Esophagus muscularis mucosa (tissue), 4 donors: ENCODE measurements at regions not wholly inside any gene's neighbourhood (a gene's known extent, or its start where the extent isn't known, plus 50 kb on each side); places are given as distances from the start of the nearest gene placed in this dataset.

Experiments used
- DNase-seq: peaks from one replicate; pipeline ENCODE4 v3.0.0-alpha.2; 2017; ENCODE audit errors: extremely low spot score
- H3K27ac ChIP-seq, 4 donors: fragments of 200-600 bp; sonication (generic); replicated peaks in 1 of 4; 1 replicate in 3 of 4; 2 replicates in 1 of 4; pipeline ENCODE4 v1.5.1; 2016 to 2019; ENCODE audit warnings: mild to moderate bottlenecking in 1 of 4
- H3K27me3 ChIP-seq, 4 donors: fragments of 200-600 bp; sonication (generic); one replicate each; pipeline versions ENCODE4 v1.5.1 to v1.6.0; 2016 to 2019
- H3K36me3 ChIP-seq, 4 donors: fragments of 200-600 bp; sonication (generic); one replicate each; pipeline ENCODE4 v1.5.1; 2016 to 2019
- H3K4me1 ChIP-seq, 4 donors: fragments of 200-600 bp; sonication (generic); one replicate each; pipeline ENCODE4 v1.5.1; 2016 to 2019
- H3K4me3 ChIP-seq, 4 donors: fragments of 200-600 bp; sonication (generic); 1 replicate in 2 of 4; 2 replicates in 2 of 4; pipeline ENCODE4 v1.5.1; 2016 to 2019; ENCODE audit warnings: mild to moderate bottlenecking in 4 of 4, moderate library complexity in 1 of 4
- H3K9me3 ChIP-seq, 4 donors: fragments of 200-600 bp; sonication (generic); 1 replicate in 3 of 4; 2 replicates in 1 of 4; pipeline ENCODE4 v1.5.1; 2016 to 2019
- CTCF ChIP-seq, 3 experiments: fragments of 200-600 bp in 2 of 3; fragments of 450-650 bp in 1 of 3; sonication (generic) in 2 of 3; IDR thresholded peaks; one replicate each; pipeline ENCODE4 v1.5.1; 2017 to 2019; ENCODE audit warnings: antibody characterized with exemption in 3 of 3, mild to moderate bottlenecking in 2 of 3, moderate library complexity in 1 of 3
- EP300 ChIP-seq: sonication (generic); formaldehyde crosslinking; IDR thresholded peaks from one replicate; pipeline ENCODE4 v1.6.1; 2017; ENCODE audit warnings: antibody characterized with exemption
- POLR2A ChIP-seq: fragments of 450-650 bp; IDR thresholded peaks from one replicate; pipeline ENCODE4 v1.6.1; 2017; ENCODE audit warnings: antibody characterized with exemption, moderate library complexity, mild to moderate bottlenecking, low read depth
- POLR2AphosphoS5 ChIP-seq, 2 donors: sonication (generic); formaldehyde crosslinking; IDR thresholded peaks; one replicate each; pipeline ENCODE4 v1.6.1; 2017; ENCODE audit warnings: antibody characterized with exemption in 2 of 2
- WGBS: methylation state at CpG from one replicate; pipeline ENCODE4 v1.1.5; 2018; 5-methylcytosine and 5-hydroxymethylcytosine counted together
- intact Hi-C: fragments of 100-400 bp; cut with DNase I; formaldehyde crosslinking; loops from one replicate; pipeline ENCODE4 v1.15.1; 2023

- intact Hi-C loops, result no loop called here
- TF ChIP-seq POLR2A (no peak), CTCF (IDR thresholded peaks at IDR 0.05) (no peak), EP300 (no peak), POLR2AphosphoS5 (IDR thresholded peaks at IDR 0.05) (no peak)
- H3K36me3 ChIP-seq, result no peaks in the 10 kb centered on the region
- no peaks in the 10 kb centered on the region for H3K9me3 ChIP-seq
- peaks cover 0 to 6% (median 0%) of the 10 kb centered on the region in 4 donors for H3K27me3 ChIP-seq
- no peak for DNase-seq
- H3K4me3 ChIP-seq, result no peak overlapping the region
- 62% methylated on average over 12 of the region's 12 CpGs for WGBS
- H3K4me1 ChIP-seq, result no peaks in the 10 kb centered on the region
- H3K27ac ChIP-seq, result no peak overlapping the region
These were observed 354.2 kb upstream of the FAT1 start for GRCh38 chr4:187077744-187078401.

- 81% methylated on average over 4 of the region's 4 CpGs for WGBS
- TF ChIP-seq CTCF (IDR thresholded peaks at IDR 0.05), result no peak
- TF ChIP-seq POLR2A, result no peak
- no peak for TF ChIP-seq POLR2AphosphoS5 (IDR thresholded peaks at IDR 0.05)
- no peak for TF ChIP-seq EP300
- DNase-seq, result no peak
- no peaks in the 10 kb centered on the region for H3K9me3 ChIP-seq
- intact Hi-C loops, result no loop called here
- H3K27me3 ChIP-seq, result no peaks in the 10 kb centered on the region
- no peaks in the 10 kb centered on the region for H3K4me1 ChIP-seq
- no peak overlapping the region for H3K27ac ChIP-seq
- no peaks in the 10 kb centered on the region for H3K36me3 ChIP-seq
- no peak overlapping the region for H3K4me3 ChIP-seq
These were observed 361.0 kb upstream of the FAT1 start for GRCh38 chr4:187084701-187085100.

- no peak for DNase-seq
- H3K4me3 ChIP-seq, result no peak overlapping the region
- TF ChIP-seq EP300 (no peak), CTCF (IDR thresholded peaks at IDR 0.05) (no peak), POLR2AphosphoS5 (IDR thresholded peaks at IDR 0.05) (no peak), POLR2A (no peak)
- WGBS, result 95% methylated on average over 3 of the region's 3 CpGs
- no peak overlapping the region for H3K27ac ChIP-seq
- no peaks in the 10 kb centered on the region for H3K36me3 ChIP-seq
- intact Hi-C loops, result no loop called here
- H3K27me3 ChIP-seq, result no peaks in the 10 kb centered on the region
- H3K9me3 ChIP-seq, result no peaks in the 10 kb centered on the region
- H3K4me1 ChIP-seq, result no peaks in the 10 kb centered on the region
These were observed 361.7 kb upstream of the FAT1 start for GRCh38 chr4:187085339-187085738.

- no peaks in the 10 kb centered on the region for H3K27me3 ChIP-seq
- no peaks in the 10 kb centered on the region for H3K4me1 ChIP-seq
- no peak for DNase-seq
- no peaks in the 10 kb centered on the region for H3K9me3 ChIP-seq
- WGBS, result 86% methylated on average over 5 of the region's 5 CpGs
- no peak overlapping the region for H3K4me3 ChIP-seq
- no peaks in the 10 kb centered on the region for H3K36me3 ChIP-seq
- intact Hi-C loops, result no loop called here
- H3K27ac ChIP-seq, result no peak overlapping the region
- TF ChIP-seq EP300 (no peak), POLR2A (no peak), POLR2AphosphoS5 (IDR thresholded peaks at IDR 0.05) (no peak), CTCF (IDR thresholded peaks at IDR 0.05) (no peak)
These were observed 362.5 kb upstream of the FAT1 start for GRCh38 chr4:187086151-187086550.
